Neural cell (in vitro differentiated cells): ENCODE measurements at regions not wholly inside any gene's neighbourhood (a gene's known extent, or its start where the extent isn't known, plus 50 kb on each side); places are given as distances from the start of the nearest gene placed in this dataset.

ENCODE experiments used
- H2AFZ ChIP-seq: fragments of 200-600, 300-800 bp; sonication (generic), shearing (Covaris generic); 2 replicates; pipeline ENCODE4 v1.6.0; 2014; ENCODE audit warnings: low read depth, mild to moderate bottlenecking, antibody characterized with exemption, low read length, moderate library complexity
- H3F3A ChIP-seq: fragments of 200-600 bp; shearing (Covaris generic); 2 replicates; pipeline ENCODE4 v1.6.1; 2016; ENCODE audit warnings: mild to moderate bottlenecking, moderate library complexity, mixed read lengths, antibody characterized with exemption, low read length; ENCODE audit not compliant: insufficient read depth, poor library complexity, severe bottlenecking
- H3K27ac ChIP-seq: fragments of 200-600, 300-800 bp; sonication (generic), shearing (Covaris generic); 2 replicates; pipeline ENCODE4 v1.5.1; 2014; ENCODE audit warnings: mild to moderate bottlenecking, low read length, moderate library complexity
- H3K27me3 ChIP-seq: fragments of 300-800, 200-600 bp; sonication (generic), shearing (Covaris generic); 2 replicates; pipeline ENCODE4 v1.6.0; 2014; ENCODE audit warnings: mild to moderate bottlenecking, low read depth, low read length, moderate library complexity; ENCODE audit not compliant: insufficient read depth
- H3K36me3 ChIP-seq: fragments of 300-800, 200-600 bp; sonication (generic), shearing (Covaris generic); 2 replicates; pipeline ENCODE4 v1.5.1; 2014; ENCODE audit warnings: mild to moderate bottlenecking, antibody characterized with exemption, low read length, moderate library complexity; ENCODE audit not compliant: insufficient read depth
- H3K4me2 ChIP-seq: fragments of 300-800, 200-600 bp; sonication (generic), shearing (Covaris generic); 2 replicates; pipeline ENCODE4 v1.6.0; 2014; ENCODE audit warnings: mild to moderate bottlenecking, low read length
- H3K4me3 ChIP-seq: fragments of 300-800, 200-600 bp; sonication (generic), shearing (Covaris generic); 2 replicates; pipeline ENCODE4 v1.5.1; 2014; ENCODE audit warnings: mild to moderate bottlenecking, low read length, moderate library complexity
- H3K79me2 ChIP-seq: fragments of 200-600 bp; shearing (Covaris generic); replicated peaks from 2 replicates; pipeline ENCODE4 v1.6.0; 2014; ENCODE audit warnings: mild to moderate bottlenecking, low read length, moderate library complexity; ENCODE audit not compliant: insufficient read depth
- H3K9ac ChIP-seq: fragments of 300-800, 200-600 bp; sonication (generic), shearing (Covaris generic); 2 replicates; pipeline ENCODE4 v1.6.1; 2016; ENCODE audit warnings: mild to moderate bottlenecking, low read length, mixed read lengths
- H3K9me2 ChIP-seq: fragments of 200-600 bp; shearing (Covaris generic); 2 replicates; pipeline ENCODE4 v1.6.1; 2016; ENCODE audit warnings: mild to moderate bottlenecking, low read length, mixed read lengths; ENCODE audit not compliant: insufficient read depth
- H3K9me3 ChIP-seq: fragments of 200-600, 300-800 bp; sonication (generic), shearing (Covaris generic); 2 replicates; pipeline ENCODE4 v1.6.1; 2016; ENCODE audit warnings: mild to moderate bottlenecking, mixed run types, low read length, moderate library complexity, mixed read lengths
- H4K20me1 ChIP-seq: fragments of 200-600 bp; shearing (Covaris generic); 2 replicates; pipeline ENCODE4 v1.6.1; 2016; ENCODE audit warnings: mild to moderate bottlenecking, mixed run types; ENCODE audit not compliant: insufficient read depth
- EP300 ChIP-seq: fragments of 450-650 bp; conservative IDR thresholded peaks from 2 replicates; pipeline ENCODE4 v1.6.1; 2014; ENCODE audit warnings: antibody characterized with exemption, mild to moderate bottlenecking, moderate library complexity; ENCODE audit not compliant: poor library complexity, severe bottlenecking
- EZH2 ChIP-seq: fragments of 200-600, 300-800 bp; shearing (Covaris generic), sonication (generic); IDR thresholded peaks from 2 replicates; pipeline ENCODE4 v1.6.1; 2014; ENCODE audit warnings: antibody characterized with exemption, low read length, borderline replicate concordance, mild to moderate bottlenecking; ENCODE audit not compliant: insufficient read depth, poor library complexity, severe bottlenecking
- MXI1 ChIP-seq: fragments of 450-650 bp; conservative IDR thresholded peaks from 2 replicates; pipeline ENCODE4 v1.6.1; 2014; ENCODE audit warnings: antibody characterized with exemption, mild to moderate bottlenecking; ENCODE audit not compliant: poor library complexity, severe bottlenecking
- POLR2AphosphoS5 ChIP-seq: IDR thresholded peaks from 2 replicates; pipeline ENCODE4 v1.6.1; 2012
- RAD21 ChIP-seq: fragments of 450-650 bp; conservative IDR thresholded peaks from 2 replicates; pipeline ENCODE4 v1.6.1; 2014; ENCODE audit warnings: antibody characterized with exemption, mild to moderate bottlenecking, moderate library complexity
- REST ChIP-seq: IDR thresholded peaks from 2 replicates; pipeline ENCODE4 v1.6.1; 2012; ENCODE audit warnings: borderline replicate concordance
- SMC3 ChIP-seq: fragments of 450-650 bp; conservative IDR thresholded peaks from 2 replicates; pipeline ENCODE4 v1.6.1; 2014; ENCODE audit warnings: antibody characterized with exemption, mild to moderate bottlenecking, moderate library complexity; ENCODE audit not compliant: poor library complexity
- TAF1 ChIP-seq: IDR thresholded peaks from 2 replicates; pipeline ENCODE4 v1.6.1; 2012; ENCODE audit warnings: low read depth
- TF ChIP-seq, protein P1 (sequence below): fragments of 450-650 bp; IDR thresholded peaks from 2 replicates; pipeline ENCODE4 v1.5.1; 2014; ENCODE audit warnings: antibody characterized with exemption, mild to moderate bottlenecking, moderate library complexity; ENCODE audit not compliant: poor library complexity, severe bottlenecking

DNA sequence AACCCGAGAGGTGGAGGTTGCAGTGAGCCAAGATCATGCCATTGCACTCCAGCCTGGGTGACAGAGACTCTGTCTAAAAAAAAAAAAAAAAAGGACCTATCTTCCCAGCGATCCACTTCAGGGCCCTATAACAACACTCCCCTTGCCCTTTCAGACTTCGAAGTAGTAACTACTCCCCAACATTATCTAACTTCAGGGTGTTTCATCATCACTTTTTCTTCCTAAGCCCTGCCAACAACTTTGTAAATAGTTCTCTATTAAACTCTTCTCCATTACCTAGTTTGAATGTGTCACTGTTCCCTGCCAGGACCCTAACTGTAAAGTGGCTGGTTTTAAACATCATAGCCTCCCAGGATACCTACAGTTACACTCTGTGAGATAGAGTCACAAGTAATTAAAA lies 220.8 kb downstream of the BTG1 start:
- Histone ChIP-seq H3K9me3 (peaks cover 3% of the 10 kb centered on the region), H3F3A (no peaks in the 10 kb centered on the region), H4K20me1 (no peaks in the 10 kb centered on the region), H3K9ac (no peak overlapping the region), H3K36me3 (no peaks in the 10 kb centered on the region), H3K9me2 (no peaks in the 10 kb centered on the region), H3K4me3 (no peak overlapping the region), H2AFZ (no peak overlapping the region), H3K79me2 (no peaks in the 10 kb centered on the region), H3K27me3 (no peaks in the 10 kb centered on the region), H3K4me2 (no peak overlapping the region), H3K27ac (no peak overlapping the region)
- no peak for TF ChIP-seq REST

DNA sequence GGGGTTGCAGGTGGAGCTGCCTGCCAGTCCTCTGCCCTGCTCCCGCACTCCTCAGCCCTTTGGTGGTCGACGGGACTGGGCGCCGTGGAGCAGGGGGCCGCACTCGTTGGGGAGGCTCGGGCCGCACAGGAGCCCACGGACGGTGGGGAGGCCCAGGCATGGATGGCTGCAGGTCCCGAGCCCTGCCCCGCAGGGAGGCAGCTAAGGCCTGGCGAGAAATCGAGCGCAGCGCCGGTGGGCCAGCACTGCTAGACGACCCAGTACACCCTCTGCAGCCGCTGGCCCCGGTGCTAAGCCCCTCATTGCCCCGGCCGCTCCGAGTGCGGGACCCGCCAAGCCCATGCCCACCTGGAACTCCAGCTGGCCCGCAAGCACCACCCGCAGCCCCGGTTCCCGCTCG lies 221.8 kb downstream of the BTG1 start:
- H3K79me2 ChIP-seq, result no peaks in the 10 kb centered on the region
- H3F3A ChIP-seq, result no peaks in the 10 kb centered on the region
- no peaks in the 10 kb centered on the region for H3K9me2 ChIP-seq
- H3K4me2 ChIP-seq, result no peak overlapping the region
- H3K4me3 ChIP-seq, result no peak overlapping the region
- H2AFZ ChIP-seq, result no peak overlapping the region
- no peaks in the 10 kb centered on the region for H3K36me3 ChIP-seq
- TF ChIP-seq, protein P1, sequence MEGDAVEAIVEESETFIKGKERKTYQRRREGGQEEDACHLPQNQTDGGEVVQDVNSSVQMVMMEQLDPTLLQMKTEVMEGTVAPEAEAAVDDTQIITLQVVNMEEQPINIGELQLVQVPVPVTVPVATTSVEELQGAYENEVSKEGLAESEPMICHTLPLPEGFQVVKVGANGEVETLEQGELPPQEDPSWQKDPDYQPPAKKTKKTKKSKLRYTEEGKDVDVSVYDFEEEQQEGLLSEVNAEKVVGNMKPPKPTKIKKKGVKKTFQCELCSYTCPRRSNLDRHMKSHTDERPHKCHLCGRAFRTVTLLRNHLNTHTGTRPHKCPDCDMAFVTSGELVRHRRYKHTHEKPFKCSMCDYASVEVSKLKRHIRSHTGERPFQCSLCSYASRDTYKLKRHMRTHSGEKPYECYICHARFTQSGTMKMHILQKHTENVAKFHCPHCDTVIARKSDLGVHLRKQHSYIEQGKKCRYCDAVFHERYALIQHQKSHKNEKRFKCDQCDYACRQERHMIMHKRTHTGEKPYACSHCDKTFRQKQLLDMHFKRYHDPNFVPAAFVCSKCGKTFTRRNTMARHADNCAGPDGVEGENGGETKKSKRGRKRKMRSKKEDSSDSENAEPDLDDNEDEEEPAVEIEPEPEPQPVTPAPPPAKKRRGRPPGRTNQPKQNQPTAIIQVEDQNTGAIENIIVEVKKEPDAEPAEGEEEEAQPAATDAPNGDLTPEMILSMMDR, result no peak
- TF ChIP-seq RAD21, result no peak
- no peak for TF ChIP-seq TAF1
- no peak overlapping the region for H3K27ac ChIP-seq
- no peaks in the 10 kb centered on the region for H3K27me3 ChIP-seq
- H3K9me3 ChIP-seq, result peaks cover 3% of the 10 kb centered on the region
- H3K9ac ChIP-seq, result no peak overlapping the region
- H4K20me1 ChIP-seq, result no peaks in the 10 kb centered on the region

- H3K9me2 ChIP-seq, result no peaks in the 10 kb centered on the region
- H3K27ac ChIP-seq, result no peak overlapping the region
- TF ChIP-seq MXI1, result no peak
- TF ChIP-seq EZH2, result no peak
- no peak for TF ChIP-seq REST
- no peak for TF ChIP-seq SMC3
- TF ChIP-seq, protein P1, result no peak
- TF ChIP-seq EP300, result no peak
- TF ChIP-seq TAF1, result no peak
- TF ChIP-seq RAD21, result no peak
- no peak for TF ChIP-seq POLR2AphosphoS5
- H3K27me3 ChIP-seq, result no peaks in the 10 kb centered on the region
- no peaks in the 10 kb centered on the region for H4K20me1 ChIP-seq
- H3K36me3 ChIP-seq, result no peaks in the 10 kb centered on the region
- H2AFZ ChIP-seq, result no peak overlapping the region
- H3F3A ChIP-seq, result no peaks in the 10 kb centered on the region
- H3K9ac ChIP-seq, result no peak overlapping the region
- no peaks in the 10 kb centered on the region for H3K9me3 ChIP-seq
- no peak overlapping the region for H3K4me3 ChIP-seq
- no peak overlapping the region for H3K4me2 ChIP-seq
- no peaks in the 10 kb centered on the region for H3K79me2 ChIP-seq
These were observed 223.0 kb downstream of the BTG1 start for GRCh38 chr12:91922674-91923073.
